GM19023 (cell line): ENCODE measurements at regions not wholly inside any gene's neighbourhood (a gene's known extent, or its start where the extent isn't known, plus 50 kb on each side); places are given as distances from the start of the nearest gene placed in this dataset.

Experiments used
- ATAC-seq: cut with Tn5 transposase; IDR thresholded peaks from one replicate; pipeline ENCODE4 v1.9.1; 2021; ENCODE audit warnings: mild to moderate bottlenecking, moderate library complexity; ENCODE audit not compliant: unreplicated experiment

GRCh38 chr5:125117566-125117965 lies 371.1 kb upstream of the ZNF608 start:
- ATAC-seq = no peak

- no peak for ATAC-seq
Measured at GRCh38 chr5:125120012-125120411, 373.6 kb upstream of the ZNF608 start.

- no peak for ATAC-seq
Measured at GRCh38 chr5:125125031-125125823, 378.8 kb upstream of the ZNF608 start.

GRCh38 chr5:125126050-125126449 lies 379.6 kb upstream of the ZNF608 start:
- ATAC-seq = no peak

- no peak for ATAC-seq
Measured at GRCh38 chr5:125129151-125129806, 382.8 kb upstream of the ZNF608 start.

GRCh38 chr5:125130591-125130990 lies 384.2 kb upstream of the ZNF608 start:
- no peak for ATAC-seq

- no peak for ATAC-seq
Measured at GRCh38 chr5:125134216-125135081, 388.0 kb upstream of the ZNF608 start.

- no peak for ATAC-seq
Measured at GRCh38 chr5:125137535-125137934, 391.1 kb upstream of the ZNF608 start.

GRCh38 chr5:125138266-125138665 lies 391.8 kb upstream of the ZNF608 start:
- no peak for ATAC-seq

- no peak for ATAC-seq
Measured at GRCh38 chr5:125139590-125139989, 393.2 kb upstream of the ZNF608 start.

GRCh38 chr5:125140220-125140619 lies 393.8 kb upstream of the ZNF608 start:
- no peak for ATAC-seq

GRCh38 chr5:125140855-125141254 lies 394.4 kb upstream of the ZNF608 start:
- ATAC-seq = no peak

- ATAC-seq = no peak
Measured at GRCh38 chr5:125142458-125142857, 396.0 kb upstream of the ZNF608 start.

- no peak for ATAC-seq
Measured at GRCh38 chr5:125143011-125143410, 396.6 kb upstream of the ZNF608 start.

- no peak for ATAC-seq
Measured at GRCh38 chr5:125148076-125148475, 401.6 kb upstream of the ZNF608 start.

GRCh38 chr5:125148706-125149105 lies 402.3 kb upstream of the ZNF608 start:
- ATAC-seq = no peak

- ATAC-seq = no peak
Measured at GRCh38 chr5:125149110-125149509, 402.7 kb upstream of the ZNF608 start.

GRCh38 chr5:125149527-125149926 lies 403.1 kb upstream of the ZNF608 start:
- ATAC-seq = no peak

GRCh38 chr5:125150041-125150669 lies 403.7 kb upstream of the ZNF608 start:
- no peak for ATAC-seq

- ATAC-seq = no peak
Measured at GRCh38 chr5:125151150-125151900, 404.9 kb upstream of the ZNF608 start.
